Testis (tissue), 2 donors: ENCODE measurements at regions not wholly inside any gene's neighbourhood (a gene's known extent, or its start where the extent isn't known, plus 50 kb on each side); places are given as distances from the start of the nearest gene placed in this dataset.

Experiments
- DNase-seq: peaks from one replicate; pipeline ENCODE4 v3.0.0-alpha.2; 2019
- H3K27ac ChIP-seq, 2 donors: fragments of 200-600 bp; sonication (generic); one replicate each; pipeline ENCODE4 v1.5.1; 2019
- H3K27me3 ChIP-seq: fragments of 200-600 bp; sonication (generic); one replicate; pipeline ENCODE4 v1.5.1; 2019
- H3K36me3 ChIP-seq: fragments of 200-600 bp; sonication (generic); one replicate; pipeline ENCODE4 v1.5.1; 2017; ENCODE audit warnings: low read depth; ENCODE audit errors: missing control alignments
- H3K4me1 ChIP-seq: fragments of 200-600 bp; sonication (generic); one replicate; pipeline ENCODE4 v1.5.1; 2019
- H3K4me3 ChIP-seq, 2 donors: fragments of 200-600 bp; sonication (generic); one replicate each; pipeline ENCODE4 v1.5.1; 2017 to 2019
- H3K9me3 ChIP-seq: fragments of 200-600 bp; sonication (generic); one replicate; pipeline ENCODE4 v1.5.1; 2017
- POLR2A ChIP-seq: fragments of 450-650 bp; IDR thresholded peaks from one replicate; pipeline ENCODE4 v1.6.1; 2017; ENCODE audit warnings: antibody characterized with exemption, mild to moderate bottlenecking, moderate library complexity
- WGBS, 2 donors: methylation state at CpG; one replicate each; pipeline ENCODE4 v1.1.5; 2018; 5-methylcytosine and 5-hydroxymethylcytosine counted together
- intact Hi-C: fragments of 100-400 bp; cut with DNase I; formaldehyde crosslinking; loops from one replicate; pipeline ENCODE4 v1.15.1; 2023; ENCODE audit warnings: low total_unique reads
- TF ChIP-seq, protein P1 (sequence below), 3 experiments: fragments of 450-650 bp in 2 of 3; fragments of 200-600 bp in 1 of 3; sonication (generic) in 1 of 3; IDR thresholded peaks; one replicate each; pipeline ENCODE4 v1.5.1; 2016 to 2019; ENCODE audit warnings: antibody characterized with exemption in 3 of 3, mild to moderate bottlenecking in 2 of 3, moderate library complexity in 1 of 3

DNA sequence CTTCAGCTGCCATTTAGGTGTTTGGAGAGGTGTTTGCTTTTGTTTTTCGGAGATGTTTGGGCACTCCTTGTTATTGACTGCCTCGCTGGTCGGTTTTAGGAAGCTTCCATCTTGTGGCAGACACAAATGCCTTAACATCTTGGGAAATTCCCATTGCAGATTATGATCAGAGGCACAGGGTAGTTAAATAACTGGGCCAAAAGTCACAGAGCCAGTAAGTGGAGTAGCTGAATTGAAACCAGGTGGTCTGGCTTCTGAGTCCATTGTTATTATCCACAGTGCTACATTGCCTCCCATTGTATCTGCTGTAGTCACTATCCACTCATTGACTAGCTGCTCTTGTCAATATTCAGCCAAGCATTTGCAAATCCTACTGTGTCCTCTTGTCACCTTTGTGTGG, 138.2 kb upstream of the PLPP4 start:
- intact Hi-C loops: no loop called here

DNA sequence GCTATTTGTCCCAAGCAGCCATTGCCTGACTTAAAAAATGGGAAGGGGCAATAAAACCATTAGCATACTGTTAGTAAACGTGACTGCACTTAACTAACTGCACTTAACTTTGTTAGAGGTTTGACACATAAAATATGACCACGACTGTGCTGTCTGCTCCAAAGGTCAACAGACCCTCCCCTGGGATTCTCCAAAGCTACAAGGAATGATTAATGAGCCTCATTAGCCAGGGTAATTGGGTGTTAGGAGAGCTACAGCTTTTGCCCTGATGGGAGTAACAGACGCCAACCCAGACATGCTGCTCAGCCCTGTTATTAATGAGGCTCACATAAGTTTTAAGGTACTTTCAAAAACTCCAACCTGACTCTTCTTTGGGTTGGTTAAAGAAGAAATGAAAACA, 129.4 kb upstream of the PLPP4 start:
- no peak overlapping the region for H3K4me3 ChIP-seq
- WGBS, 2 donors: 40 to 51% methylated on average over 3 of the region's 3 CpGs
- H3K4me1 ChIP-seq: no peaks in the 10 kb centered on the region
- no peak for DNase-seq
- H3K27me3 ChIP-seq: no peaks in the 10 kb centered on the region
- no peak overlapping the region for H3K27ac ChIP-seq
- no peaks in the 10 kb centered on the region for H3K36me3 ChIP-seq
- intact Hi-C loops: no loop called here
- no peak for TF ChIP-seq POLR2A
- TF ChIP-seq, protein P1, sequence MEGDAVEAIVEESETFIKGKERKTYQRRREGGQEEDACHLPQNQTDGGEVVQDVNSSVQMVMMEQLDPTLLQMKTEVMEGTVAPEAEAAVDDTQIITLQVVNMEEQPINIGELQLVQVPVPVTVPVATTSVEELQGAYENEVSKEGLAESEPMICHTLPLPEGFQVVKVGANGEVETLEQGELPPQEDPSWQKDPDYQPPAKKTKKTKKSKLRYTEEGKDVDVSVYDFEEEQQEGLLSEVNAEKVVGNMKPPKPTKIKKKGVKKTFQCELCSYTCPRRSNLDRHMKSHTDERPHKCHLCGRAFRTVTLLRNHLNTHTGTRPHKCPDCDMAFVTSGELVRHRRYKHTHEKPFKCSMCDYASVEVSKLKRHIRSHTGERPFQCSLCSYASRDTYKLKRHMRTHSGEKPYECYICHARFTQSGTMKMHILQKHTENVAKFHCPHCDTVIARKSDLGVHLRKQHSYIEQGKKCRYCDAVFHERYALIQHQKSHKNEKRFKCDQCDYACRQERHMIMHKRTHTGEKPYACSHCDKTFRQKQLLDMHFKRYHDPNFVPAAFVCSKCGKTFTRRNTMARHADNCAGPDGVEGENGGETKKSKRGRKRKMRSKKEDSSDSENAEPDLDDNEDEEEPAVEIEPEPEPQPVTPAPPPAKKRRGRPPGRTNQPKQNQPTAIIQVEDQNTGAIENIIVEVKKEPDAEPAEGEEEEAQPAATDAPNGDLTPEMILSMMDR (IDR thresholded peaks at IDR 0.05): no peak
- H3K9me3 ChIP-seq: no peaks in the 10 kb centered on the region

More for the DNA sequence above, 138.2 kb upstream of the PLPP4 start:
- Histone ChIP-seq H3K9me3 (no peaks in the 10 kb centered on the region), H3K36me3 (no peaks in the 10 kb centered on the region), H3K27me3 (no peaks in the 10 kb centered on the region), H3K27ac (no peak overlapping the region), H3K4me1 (no peaks in the 10 kb centered on the region), H3K4me3 (no peak overlapping the region)
- TF ChIP-seq POLR2A: no peak
- TF ChIP-seq, protein P1 (IDR thresholded peaks at IDR 0.05): no peak
- WGBS, 2 donors: 89% methylated on average over 3 of the region's 3 CpGs
- DNase-seq: no peak

DNA sequence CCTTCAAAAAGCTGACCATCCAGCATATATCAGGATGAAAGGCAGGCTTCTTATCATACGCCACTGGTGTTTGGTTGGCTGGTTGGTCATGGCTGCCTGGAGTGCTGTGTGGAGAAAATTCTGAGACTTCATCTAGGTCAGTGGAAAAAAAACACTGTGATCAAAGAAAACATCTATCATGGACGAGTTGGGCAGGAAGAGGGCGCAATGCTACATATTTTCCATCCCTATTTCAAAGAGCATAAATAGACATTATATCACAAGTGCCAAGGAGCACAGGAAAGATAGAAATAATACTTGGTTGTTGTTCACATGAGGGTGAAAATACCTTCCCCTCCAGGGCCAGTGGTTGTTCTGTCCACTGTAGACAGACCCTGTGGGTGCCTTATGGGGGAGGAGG, 128.4 kb upstream of the PLPP4 start:
- H3K36me3 ChIP-seq: no peaks in the 10 kb centered on the region
- DNase-seq: no peak
- WGBS, 2 donors: 60 to 63% methylated on average over 3 of the region's 3 CpGs
- no peaks in the 10 kb centered on the region for H3K27me3 ChIP-seq
- H3K4me1 ChIP-seq: no peaks in the 10 kb centered on the region
- no peak overlapping the region for H3K4me3 ChIP-seq
- no peak overlapping the region for H3K27ac ChIP-seq
- TF ChIP-seq, protein P1 (IDR thresholded peaks at IDR 0.05): no peak
- TF ChIP-seq POLR2A: no peak
- intact Hi-C loops: no loop called here
- no peaks in the 10 kb centered on the region for H3K9me3 ChIP-seq

DNA sequence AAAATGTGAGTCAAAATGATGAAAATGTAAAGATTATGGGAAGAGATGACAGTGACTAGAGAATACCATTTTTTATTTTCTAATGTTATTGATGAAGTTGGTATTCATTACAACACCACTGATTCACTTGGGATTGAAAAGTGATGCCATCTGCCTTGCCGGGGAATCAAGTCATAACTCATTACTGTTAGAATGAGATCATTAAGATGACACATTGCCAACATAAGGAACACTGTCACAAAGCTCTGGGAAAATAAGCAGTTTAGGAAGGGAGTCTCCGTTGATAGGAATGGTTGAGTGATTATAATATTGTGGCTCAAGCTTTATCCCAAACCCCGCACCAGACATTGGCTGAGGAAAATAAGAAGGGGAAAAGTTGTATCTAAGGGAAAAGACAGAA, 121.5 kb upstream of the PLPP4 start:
- intact Hi-C loops: no loop called here
- Histone ChIP-seq H3K4me3 (no peak overlapping the region), H3K36me3 (no peaks in the 10 kb centered on the region), H3K27me3 (no peaks in the 10 kb centered on the region), H3K4me1 (no peaks in the 10 kb centered on the region), H3K9me3 (no peaks in the 10 kb centered on the region), H3K27ac (no peak overlapping the region)
- no peak for DNase-seq
- no peak for TF ChIP-seq POLR2A
- TF ChIP-seq, protein P1 (IDR thresholded peaks at IDR 0.05): no peak
- 83 to 84% methylated on average over 3 of the region's 3 CpGs for WGBS, 2 donors

DNA sequence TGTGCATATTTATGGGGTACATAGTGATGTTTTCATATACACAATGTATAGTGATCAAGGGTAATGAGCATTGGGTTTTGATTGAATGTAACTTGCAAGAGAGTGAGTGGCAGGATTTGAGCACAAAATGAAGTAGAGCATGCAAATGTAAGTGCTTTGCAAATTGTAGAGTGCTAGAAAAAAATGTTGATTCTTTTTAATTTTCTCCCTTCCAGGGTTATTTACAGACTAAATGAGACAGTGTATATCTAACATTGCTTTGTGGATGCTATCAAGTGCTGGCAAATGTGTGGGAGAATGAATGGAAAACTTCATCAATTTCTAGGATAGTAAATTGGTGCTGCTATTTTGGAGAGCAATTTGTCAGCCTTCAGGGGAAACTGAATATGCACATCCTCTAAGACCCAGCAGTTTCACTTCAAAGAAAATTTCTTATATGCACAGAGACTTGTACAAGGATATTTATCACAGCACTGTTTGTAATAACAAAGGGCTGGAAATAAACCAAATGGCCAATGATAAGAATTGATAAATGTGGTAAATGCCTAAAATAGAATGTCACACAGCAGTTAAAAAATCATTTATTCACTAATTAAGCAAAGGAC, 120.6 kb upstream of the PLPP4 start:
- H3K27ac ChIP-seq: no peak overlapping the region
- H3K36me3 ChIP-seq: no peaks in the 10 kb centered on the region
- no peak overlapping the region for H3K4me3 ChIP-seq
- intact Hi-C loops: no loop called here
- H3K4me1 ChIP-seq: no peaks in the 10 kb centered on the region
- TF ChIP-seq, protein P1 (IDR thresholded peaks at IDR 0.05): no peak
- no peak for TF ChIP-seq POLR2A
- DNase-seq: no peak
- H3K27me3 ChIP-seq: no peaks in the 10 kb centered on the region
- H3K9me3 ChIP-seq: no peaks in the 10 kb centered on the region
